GM12872 (cell line): ENCODE measurements at regions not wholly inside any gene's neighbourhood (a gene's known extent, or its start where the extent isn't known, plus 50 kb on each side); places are given as distances from the start of the nearest gene placed in this dataset.

Source experiments
- TF ChIP-seq, protein P1 (sequence below): IDR thresholded peaks from 3 replicates; pipeline ENCODE4 v1.5.1; 2011; ENCODE audit warnings: low read depth, mild to moderate bottlenecking, low read length, moderate library complexity; ENCODE audit not compliant: insufficient read depth

DNA sequence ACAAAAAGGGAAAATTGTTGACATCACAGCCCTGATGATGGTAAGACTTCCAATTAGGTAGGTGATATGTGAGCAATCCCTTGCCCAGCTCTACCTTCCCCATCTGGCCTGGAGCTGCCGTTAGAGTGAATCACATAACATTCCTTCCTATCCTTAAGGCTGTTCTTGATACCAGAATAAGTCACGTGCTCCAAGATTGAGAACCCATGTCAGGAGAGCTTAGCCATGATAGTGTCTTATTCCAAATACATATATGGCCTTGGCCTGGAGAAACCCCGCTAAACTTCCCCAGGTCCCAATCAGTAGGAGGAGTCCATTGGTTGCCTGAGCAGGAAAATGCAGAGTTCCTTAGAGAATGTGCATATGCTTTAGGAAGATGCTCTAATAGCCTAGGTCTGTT, 70.0 kb upstream of the ACVR2A start:
- TF ChIP-seq, protein P1, sequence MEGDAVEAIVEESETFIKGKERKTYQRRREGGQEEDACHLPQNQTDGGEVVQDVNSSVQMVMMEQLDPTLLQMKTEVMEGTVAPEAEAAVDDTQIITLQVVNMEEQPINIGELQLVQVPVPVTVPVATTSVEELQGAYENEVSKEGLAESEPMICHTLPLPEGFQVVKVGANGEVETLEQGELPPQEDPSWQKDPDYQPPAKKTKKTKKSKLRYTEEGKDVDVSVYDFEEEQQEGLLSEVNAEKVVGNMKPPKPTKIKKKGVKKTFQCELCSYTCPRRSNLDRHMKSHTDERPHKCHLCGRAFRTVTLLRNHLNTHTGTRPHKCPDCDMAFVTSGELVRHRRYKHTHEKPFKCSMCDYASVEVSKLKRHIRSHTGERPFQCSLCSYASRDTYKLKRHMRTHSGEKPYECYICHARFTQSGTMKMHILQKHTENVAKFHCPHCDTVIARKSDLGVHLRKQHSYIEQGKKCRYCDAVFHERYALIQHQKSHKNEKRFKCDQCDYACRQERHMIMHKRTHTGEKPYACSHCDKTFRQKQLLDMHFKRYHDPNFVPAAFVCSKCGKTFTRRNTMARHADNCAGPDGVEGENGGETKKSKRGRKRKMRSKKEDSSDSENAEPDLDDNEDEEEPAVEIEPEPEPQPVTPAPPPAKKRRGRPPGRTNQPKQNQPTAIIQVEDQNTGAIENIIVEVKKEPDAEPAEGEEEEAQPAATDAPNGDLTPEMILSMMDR, result no peak

DNA sequence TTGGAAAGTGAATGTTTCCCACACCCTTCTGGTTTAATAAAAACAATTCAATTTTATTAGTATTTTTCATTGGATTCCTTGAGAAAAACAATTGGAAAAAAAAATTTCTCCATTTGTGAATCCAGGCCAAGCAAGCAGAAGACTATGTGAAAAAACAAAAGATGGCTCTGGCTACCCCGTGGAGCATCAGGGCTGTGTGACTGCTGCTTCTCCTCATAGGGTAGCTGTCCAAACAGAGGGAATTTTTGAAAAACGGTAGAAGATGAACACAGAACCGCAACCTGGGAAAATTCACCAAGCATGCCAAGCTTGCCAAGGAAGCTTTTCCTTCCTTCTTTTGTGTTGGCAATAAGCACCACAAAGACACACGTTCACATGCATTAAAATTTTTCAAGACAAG, 71.3 kb upstream of the ACVR2A start:
- TF ChIP-seq, protein P1, result no peak

DNA sequence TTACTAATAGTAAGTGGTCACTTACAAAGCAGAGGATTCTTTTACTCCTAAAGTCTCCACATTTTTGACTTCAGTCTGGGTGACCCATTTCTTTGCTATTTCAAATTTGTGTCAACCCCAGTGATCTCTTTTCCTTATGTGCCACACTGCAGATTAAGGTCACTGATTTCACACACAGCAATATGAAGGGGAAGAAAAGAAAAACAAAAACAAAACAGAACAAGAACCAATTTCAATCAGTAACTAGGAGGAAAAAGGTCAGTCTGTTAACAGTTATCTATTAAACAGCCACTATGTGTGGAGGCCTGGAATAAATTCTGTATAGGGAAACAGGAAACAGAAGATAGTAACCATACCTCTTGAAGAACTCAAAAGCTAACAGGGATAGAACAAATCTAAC, 72.0 kb upstream of the ACVR2A start:
- TF ChIP-seq, protein P1, result no peak

DNA sequence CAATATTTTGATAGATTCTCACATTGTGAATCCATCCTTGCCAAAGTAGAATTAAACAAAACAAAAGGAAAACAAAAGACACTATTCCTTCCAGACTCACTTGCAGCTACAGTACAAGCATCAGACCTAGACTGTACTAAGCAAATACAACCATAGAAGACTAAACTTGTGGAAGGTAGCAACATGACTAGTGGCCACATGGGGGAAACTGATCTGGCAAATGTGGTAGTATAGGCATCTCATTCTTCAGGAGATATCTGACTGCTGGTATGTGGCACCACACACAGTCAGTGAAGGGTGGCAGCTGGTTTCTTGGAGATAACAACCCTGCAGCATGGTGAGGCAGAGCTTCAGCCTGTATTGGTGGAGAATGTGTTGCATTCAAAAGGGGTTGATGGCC, 81.0 kb upstream of the ACVR2A start:
- TF ChIP-seq, protein P1, result no peak

DNA sequence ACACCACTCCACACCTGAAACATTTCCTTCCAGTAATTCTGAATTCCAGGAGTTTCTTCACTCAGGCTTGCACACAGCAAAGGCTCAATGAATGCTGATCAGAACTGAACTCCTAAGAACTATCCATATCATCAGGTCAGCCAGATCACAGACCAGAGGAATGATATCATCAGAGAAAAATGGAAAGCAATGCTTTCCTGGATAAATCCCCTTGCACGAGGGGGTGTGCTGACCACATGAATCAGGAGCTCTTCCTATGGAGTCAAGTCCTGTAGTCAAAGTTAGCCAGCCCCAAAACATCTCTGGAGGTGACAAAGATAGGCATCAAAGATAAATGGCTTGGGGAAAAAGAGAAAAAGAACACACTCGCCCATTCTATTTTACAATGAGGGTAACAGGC, 83.8 kb upstream of the ACVR2A start:
- TF ChIP-seq, protein P1, result no peak

DNA sequence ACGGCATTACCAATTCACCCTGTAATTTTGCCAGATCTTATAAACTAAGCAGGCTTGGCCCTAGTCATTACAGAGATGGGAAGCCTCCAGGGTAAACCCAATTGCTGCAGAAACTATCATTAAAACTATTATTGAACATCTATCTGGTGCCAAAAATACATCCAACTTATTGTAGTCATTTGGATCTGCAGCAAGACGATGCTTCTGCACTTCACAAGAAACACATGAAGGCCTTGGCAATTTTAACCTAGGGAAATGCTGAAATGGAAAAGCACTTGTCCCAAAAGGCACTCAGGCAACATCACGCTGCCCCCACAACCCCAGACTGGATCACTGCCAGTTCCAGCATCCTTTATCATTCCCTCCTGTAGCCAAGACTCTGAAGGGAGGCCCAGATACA, 85.3 kb upstream of the ACVR2A start:
- TF ChIP-seq, protein P1, result no peak

DNA sequence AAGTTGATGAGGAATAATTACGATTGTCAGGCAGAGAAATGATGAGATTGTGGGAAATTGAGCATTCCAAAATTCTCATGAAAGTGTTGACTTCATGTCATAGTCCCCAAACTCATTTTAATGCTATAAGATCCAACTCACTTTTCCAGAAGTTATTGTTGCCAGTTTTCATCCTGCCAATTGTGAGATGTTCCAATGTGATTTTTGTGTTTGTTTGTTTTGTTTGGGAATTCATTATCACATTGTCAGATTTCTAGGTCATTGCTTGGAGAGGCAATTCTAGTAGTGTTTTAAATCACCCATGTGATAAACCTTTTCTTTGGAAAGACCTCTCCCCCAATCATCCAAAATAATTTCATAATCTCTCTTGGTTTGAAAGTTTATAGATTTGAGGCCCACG, 86.0 kb upstream of the ACVR2A start:
- TF ChIP-seq, protein P1, result no peak

DNA sequence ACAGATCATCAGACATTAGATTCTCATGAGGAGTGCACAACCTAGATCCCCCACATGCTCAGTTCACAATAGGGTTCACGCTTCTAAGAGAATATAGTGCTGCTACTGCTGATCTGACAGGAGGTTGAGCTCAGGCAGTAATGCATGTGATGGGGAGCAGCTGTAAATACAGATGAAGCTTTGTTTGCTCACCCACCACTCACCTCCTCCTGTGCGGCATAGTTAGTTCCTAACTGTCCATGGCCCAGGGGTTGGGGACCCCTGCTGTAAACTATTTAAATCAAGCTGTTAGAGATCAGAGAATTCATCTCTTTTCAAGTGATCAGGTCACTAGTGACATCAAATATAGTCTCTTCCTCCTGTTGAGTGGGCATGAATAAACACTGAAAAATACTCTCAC, 88.8 kb upstream of the ACVR2A start:
- TF ChIP-seq, protein P1, result no peak
